GM12878 (cell line): ENCODE measurements at regions not wholly inside any gene's neighbourhood (a gene's known extent, or its start where the extent isn't known, plus 50 kb on each side); places are given as distances from the start of the nearest gene placed in this dataset.
A peak's percentile ranks its signal among the peaks of the same experiment; 100 is the strongest.

ENCODE experiments used
- BHLHE40 ChIP-seq, 2 experiments: fragments of 450-650 bp in 1 of 2; IDR thresholded peaks; 2 replicates each; pipeline ENCODE4 v1.6.1; 2011 to 2017; ENCODE audit warnings: low read depth in 2 of 2, borderline replicate concordance in 1 of 2, improper control_type of control experiment in 1 of 2, low read length in 1 of 2, mild to moderate bottlenecking in 1 of 2
- CBFB ChIP-seq: IDR thresholded peaks from 2 replicates; pipeline ENCODE4 v1.6.1; 2016; ENCODE audit warnings: antibody characterized with exemption, low read depth
- CEBPZ ChIP-seq: fragments of 150-350 bp; IDR thresholded peaks from 2 replicates; pipeline ENCODE4 v1.6.1; 2016; ENCODE audit warnings: low read depth, low read length
- MAX ChIP-seq: IDR thresholded peaks from 2 replicates; pipeline ENCODE4 v1.6.1; 2012; ENCODE audit warnings: low read depth, low read length, improper control_type of control experiment
- POLR2A ChIP-seq: IDR thresholded peaks from 2 replicates; pipeline ENCODE4 v1.6.1; 2011; ENCODE audit warnings: low read depth, mild to moderate bottlenecking, low read length
- REST ChIP-seq: IDR thresholded peaks from 2 replicates; pipeline ENCODE4 v1.6.1; 2012; ENCODE audit warnings: mild to moderate bottlenecking, low read depth, low read length
- SMARCA5 ChIP-seq: fragments of 450-650 bp; IDR thresholded peaks from 2 replicates; pipeline ENCODE4 v1.6.1; 2017; ENCODE audit warnings: mild to moderate bottlenecking
- SP1 ChIP-seq: IDR thresholded peaks from one replicate; pipeline ENCODE4 v1.6.1; 2011; ENCODE audit warnings: low read depth, low read length
- SREBF1 ChIP-seq: IDR thresholded peaks from 2 replicates; pipeline ENCODE4 v1.6.1; 2012; ENCODE audit warnings: mild to moderate bottlenecking, low read length
- TF ChIP-seq, protein P1 (sequence below), 3 experiments: IDR thresholded peaks in 2 of 3; conservative IDR thresholded peaks in 1 of 3; 2 replicates each; pipeline ENCODE4 v1.5.1; 2011; ENCODE audit warnings: low read depth in 3 of 3, low read length in 3 of 3, mild to moderate bottlenecking in 3 of 3, control low read depth in 2 of 3, moderate library complexity in 2 of 3, inconsistent platforms in 1 of 3, mixed read lengths in 1 of 3; ENCODE audit not compliant: control insufficient read depth in 2 of 3, insufficient read depth in 1 of 3; ENCODE audit errors: extremely low read depth in 1 of 3

GRCh38 chr1:233505130-233505529 lies 108.8 kb upstream of the KCNK1 start:
- TF ChIP-seq POLR2A (no peak), CBFB (no peak), CEBPZ (no peak), SP1 (no peak), SREBF1 (no peak), SMARCA5 (peak; percentile 35; the same call in 1 of the 2 replicates), BHLHE40 (IDR thresholded peaks at IDR 0.05; ENCODE audit: borderline replicate concordance in 1 of 2, low read depth in 2 of 2, low read length in 1 of 2) (no peak), REST (no peak), MAX (no peak)
- TF ChIP-seq, protein P1, sequence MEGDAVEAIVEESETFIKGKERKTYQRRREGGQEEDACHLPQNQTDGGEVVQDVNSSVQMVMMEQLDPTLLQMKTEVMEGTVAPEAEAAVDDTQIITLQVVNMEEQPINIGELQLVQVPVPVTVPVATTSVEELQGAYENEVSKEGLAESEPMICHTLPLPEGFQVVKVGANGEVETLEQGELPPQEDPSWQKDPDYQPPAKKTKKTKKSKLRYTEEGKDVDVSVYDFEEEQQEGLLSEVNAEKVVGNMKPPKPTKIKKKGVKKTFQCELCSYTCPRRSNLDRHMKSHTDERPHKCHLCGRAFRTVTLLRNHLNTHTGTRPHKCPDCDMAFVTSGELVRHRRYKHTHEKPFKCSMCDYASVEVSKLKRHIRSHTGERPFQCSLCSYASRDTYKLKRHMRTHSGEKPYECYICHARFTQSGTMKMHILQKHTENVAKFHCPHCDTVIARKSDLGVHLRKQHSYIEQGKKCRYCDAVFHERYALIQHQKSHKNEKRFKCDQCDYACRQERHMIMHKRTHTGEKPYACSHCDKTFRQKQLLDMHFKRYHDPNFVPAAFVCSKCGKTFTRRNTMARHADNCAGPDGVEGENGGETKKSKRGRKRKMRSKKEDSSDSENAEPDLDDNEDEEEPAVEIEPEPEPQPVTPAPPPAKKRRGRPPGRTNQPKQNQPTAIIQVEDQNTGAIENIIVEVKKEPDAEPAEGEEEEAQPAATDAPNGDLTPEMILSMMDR (IDR thresholded peaks at IDR 0.05 in 2 of 3, conservative IDR thresholded peaks at IDR 0.05 in 1 of 3; ENCODE audit: control insufficient read depth in 2 of 3, extremely low read depth in 1 of 3, insufficient read depth in 1 of 3, low read depth in 3 of 3, low read length in 3 of 3): no peak
